Astrocyte (in vitro differentiated cells and primary cell): ENCODE measurements at regions not wholly inside any gene's neighbourhood (a gene's known extent, or its start where the extent isn't known, plus 50 kb on each side); places are given as distances from the start of the nearest gene placed in this dataset.

ENCODE experiments used
- DNase-seq: peaks from one replicate; pipeline ENCODE4 v3.0.0-alpha.2; 2010; ENCODE audit warnings: low read depth
- FAIRE-seq: peaks from 2 replicates; lab custom pipeline; 2011; peaks lifted over from hg19 to GRCh38; lab: Jason Lieb, UNC
- H2AFZ ChIP-seq: 2 replicates; pipeline ENCODE4 v1.6.0; 2012; ENCODE audit warnings: low read depth, low read length, inconsistent platforms
- H3K27ac ChIP-seq: 2 replicates; pipeline ENCODE4 v1.5.1; 2011; ENCODE audit warnings: low read depth, low read length, inconsistent platforms
- H3K27me3 ChIP-seq: 2 replicates; pipeline ENCODE4 v1.6.0; 2011; ENCODE audit warnings: low read length, inconsistent platforms; ENCODE audit not compliant: insufficient read depth
- H3K36me3 ChIP-seq: 2 replicates; pipeline ENCODE4 v1.5.1; 2011; ENCODE audit warnings: low read length, inconsistent platforms; ENCODE audit not compliant: insufficient read depth
- H3K4me1 ChIP-seq: 2 replicates; pipeline ENCODE4 v1.5.1; 2011; ENCODE audit warnings: low read length, inconsistent platforms; ENCODE audit not compliant: insufficient read depth
- H3K4me2 ChIP-seq: 2 replicates; pipeline ENCODE4 v1.6.0; 2012; ENCODE audit warnings: low read length, inconsistent platforms
- H3K4me3 ChIP-seq: 2 replicates; pipeline ENCODE4 v1.5.1; 2011; ENCODE audit warnings: low read depth, mild to moderate bottlenecking, low read length, inconsistent platforms; ENCODE audit not compliant: insufficient read depth
- H3K79me2 ChIP-seq: 2 replicates; pipeline ENCODE4 v1.6.0; 2012; ENCODE audit warnings: mild to moderate bottlenecking, low read length, inconsistent platforms; ENCODE audit not compliant: insufficient read depth
- H3K9ac ChIP-seq: 2 replicates; pipeline ENCODE4 v1.6.0; 2012; ENCODE audit warnings: mild to moderate bottlenecking, low read length, inconsistent platforms
- H3K9me3 ChIP-seq: 2 replicates; pipeline ENCODE4 v1.5.1; 2012; ENCODE audit warnings: low read depth, mild to moderate bottlenecking, low read length, inconsistent platforms; ENCODE audit not compliant: insufficient read depth
- H4K20me1 ChIP-seq: 2 replicates; pipeline ENCODE4 v1.6.0; 2012; ENCODE audit warnings: low read length, inconsistent platforms; ENCODE audit not compliant: insufficient read depth
- H3K27ac Mint-ChIP-seq: one replicate; pipeline ENCODE4 v1.8.0; 2021; ENCODE audit warnings: mild to moderate bottlenecking, mixed read lengths; ENCODE audit not compliant: unreplicated experiment
- H3K27me3 Mint-ChIP-seq: one replicate; pipeline ENCODE4 v1.8.0; 2021; ENCODE audit warnings: low read depth, mixed read lengths; ENCODE audit not compliant: unreplicated experiment
- H3K36me3 Mint-ChIP-seq: one replicate; pipeline ENCODE4 v1.8.0; 2021; ENCODE audit warnings: low read depth, mixed read lengths; ENCODE audit not compliant: unreplicated experiment
- H3K4me1 Mint-ChIP-seq: one replicate; pipeline ENCODE4 v1.8.0; 2021; ENCODE audit warnings: low read depth, mixed read lengths; ENCODE audit not compliant: unreplicated experiment
- H3K4me3 Mint-ChIP-seq: one replicate; pipeline ENCODE4 v1.8.0; 2021; ENCODE audit warnings: mild to moderate bottlenecking, moderate library complexity, mixed read lengths; ENCODE audit not compliant: unreplicated experiment
- H3K9me3 Mint-ChIP-seq: one replicate; pipeline ENCODE4 v1.8.0; 2021; ENCODE audit warnings: mild to moderate bottlenecking, mixed read lengths; ENCODE audit not compliant: unreplicated experiment
- EZH2 ChIP-seq: IDR thresholded peaks from 2 replicates; pipeline ENCODE4 v1.6.1; 2012; ENCODE audit warnings: mild to moderate bottlenecking, low read length, inconsistent platforms; ENCODE audit not compliant: insufficient read depth
- TF ChIP-seq, protein P1 (sequence below): IDR thresholded peaks from 2 replicates; pipeline ENCODE4 v1.5.1; 2011; ENCODE audit warnings: low read depth, mild to moderate bottlenecking, inconsistent platforms, low read length, moderate library complexity; ENCODE audit not compliant: insufficient read depth

DNA sequence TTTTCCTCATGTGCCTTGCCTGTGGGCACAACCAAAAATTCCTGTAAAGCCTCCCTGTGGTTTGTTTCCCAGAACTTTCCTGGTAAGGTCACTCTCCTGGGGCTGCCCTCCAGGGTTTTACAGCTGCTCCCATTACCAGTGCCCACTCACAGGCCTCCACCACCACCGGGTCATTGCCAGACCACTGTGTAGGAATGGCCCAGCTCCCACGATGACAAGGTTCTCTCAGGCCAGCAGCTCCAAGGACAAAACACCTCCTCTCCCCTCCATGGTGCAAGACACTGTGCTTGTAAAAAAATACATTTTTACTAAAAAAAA is 96.1 kb upstream of the AKIP1 start:
- H3K27ac Mint-ChIP-seq = no peak overlapping the region
- Histone ChIP-seq H3K36me3 (no peaks in the 10 kb centered on the region), H3K9me3 (no peaks in the 10 kb centered on the region), H3K9ac (peak overlapping the region; percentile 47), H3K4me2 (peak overlapping the region; percentile 29), H4K20me1 (no peaks in the 10 kb centered on the region), H2AFZ (no peak overlapping the region), H3K79me2 (peaks cover 19% of the 10 kb centered on the region), H3K27ac (peak overlapping the region; percentile 67), H3K27me3 (no peaks in the 10 kb centered on the region), H3K4me1 (peaks cover 38% of the 10 kb centered on the region), H3K4me3 (no peak overlapping the region)
- no peaks in the 10 kb centered on the region for H3K36me3 Mint-ChIP-seq
- peaks cover 18% of the 10 kb centered on the region for H3K4me1 Mint-ChIP-seq
- H3K4me3 Mint-ChIP-seq = no peak overlapping the region
- no peaks in the 10 kb centered on the region for H3K27me3 Mint-ChIP-seq
- no peak for DNase-seq
- TF ChIP-seq, protein P1, sequence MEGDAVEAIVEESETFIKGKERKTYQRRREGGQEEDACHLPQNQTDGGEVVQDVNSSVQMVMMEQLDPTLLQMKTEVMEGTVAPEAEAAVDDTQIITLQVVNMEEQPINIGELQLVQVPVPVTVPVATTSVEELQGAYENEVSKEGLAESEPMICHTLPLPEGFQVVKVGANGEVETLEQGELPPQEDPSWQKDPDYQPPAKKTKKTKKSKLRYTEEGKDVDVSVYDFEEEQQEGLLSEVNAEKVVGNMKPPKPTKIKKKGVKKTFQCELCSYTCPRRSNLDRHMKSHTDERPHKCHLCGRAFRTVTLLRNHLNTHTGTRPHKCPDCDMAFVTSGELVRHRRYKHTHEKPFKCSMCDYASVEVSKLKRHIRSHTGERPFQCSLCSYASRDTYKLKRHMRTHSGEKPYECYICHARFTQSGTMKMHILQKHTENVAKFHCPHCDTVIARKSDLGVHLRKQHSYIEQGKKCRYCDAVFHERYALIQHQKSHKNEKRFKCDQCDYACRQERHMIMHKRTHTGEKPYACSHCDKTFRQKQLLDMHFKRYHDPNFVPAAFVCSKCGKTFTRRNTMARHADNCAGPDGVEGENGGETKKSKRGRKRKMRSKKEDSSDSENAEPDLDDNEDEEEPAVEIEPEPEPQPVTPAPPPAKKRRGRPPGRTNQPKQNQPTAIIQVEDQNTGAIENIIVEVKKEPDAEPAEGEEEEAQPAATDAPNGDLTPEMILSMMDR = no peak
- no peak for TF ChIP-seq EZH2
- no peak for FAIRE-seq
- no peaks in the 10 kb centered on the region for H3K9me3 Mint-ChIP-seq

DNA sequence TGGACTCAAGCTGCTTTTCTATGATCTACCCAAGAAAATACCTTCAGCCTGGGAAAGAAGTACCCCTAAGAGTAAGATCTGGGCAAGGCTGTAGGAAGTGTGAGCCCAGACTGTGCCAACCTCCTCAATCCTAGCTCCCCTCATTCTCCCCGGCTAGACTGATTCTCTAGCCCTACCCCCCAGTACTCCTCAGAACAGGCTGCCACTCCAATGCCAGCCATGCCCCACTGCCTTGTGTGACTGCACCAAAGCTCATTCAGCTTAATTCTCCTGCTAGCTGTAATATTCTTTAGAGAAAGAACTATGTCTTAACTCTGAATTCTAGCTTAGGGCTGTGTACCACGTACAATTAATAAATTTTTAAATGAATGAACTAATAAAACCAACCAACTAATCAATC is 92.6 kb upstream of the AKIP1 start:
- Mint-ChIP-seq H3K27ac (no peak overlapping the region), H3K27me3 (no peaks in the 10 kb centered on the region), H3K36me3 (peaks cover 5% of the 10 kb centered on the region), H3K4me3 (no peak overlapping the region), H3K9me3 (no peaks in the 10 kb centered on the region), H3K4me1 (peaks cover 2% of the 10 kb centered on the region)
- peaks cover 20% of the 10 kb centered on the region for H3K4me1 ChIP-seq
- no peak for TF ChIP-seq EZH2
- TF ChIP-seq, protein P1 = no peak
- no peaks in the 10 kb centered on the region for H4K20me1 ChIP-seq
- H3K79me2 ChIP-seq = no peaks in the 10 kb centered on the region
- H3K36me3 ChIP-seq = no peaks in the 10 kb centered on the region
- no peaks in the 10 kb centered on the region for H3K9me3 ChIP-seq
- H3K4me3 ChIP-seq = no peak overlapping the region
- FAIRE-seq (no peak), DNase-seq (no peak)
- H3K9ac ChIP-seq = no peak overlapping the region
- H3K27me3 ChIP-seq = no peaks in the 10 kb centered on the region
- H3K4me2 ChIP-seq = no peak overlapping the region
- H3K27ac ChIP-seq = no peak overlapping the region
- H2AFZ ChIP-seq = no peak overlapping the region

DNA sequence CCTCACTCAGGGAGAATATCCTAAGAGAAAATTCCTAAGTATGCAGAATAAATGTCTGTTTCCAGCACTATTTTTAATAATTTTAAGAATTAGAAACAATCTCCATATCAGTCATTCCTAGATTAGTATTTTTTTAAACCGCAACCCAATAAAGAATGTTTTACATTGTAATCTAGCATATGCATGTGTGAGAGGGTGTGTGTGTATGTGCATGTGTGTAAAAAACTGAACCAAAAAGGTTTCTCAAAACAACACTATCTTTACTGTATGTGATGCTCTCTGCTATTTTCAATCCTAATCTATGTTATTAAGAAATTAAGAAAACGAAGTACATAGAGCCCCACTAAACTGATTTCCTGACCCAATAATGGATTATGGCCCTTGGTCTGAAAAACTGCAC is 90.6 kb upstream of the AKIP1 start:
- no peaks in the 10 kb centered on the region for H3K9me3 ChIP-seq
- peaks cover under 1% of the 10 kb centered on the region for H3K4me1 ChIP-seq
- H3K4me1 Mint-ChIP-seq = peaks cover 2% of the 10 kb centered on the region
- no peaks in the 10 kb centered on the region for H4K20me1 ChIP-seq
- H3K4me2 ChIP-seq = no peak overlapping the region
- TF ChIP-seq EZH2 = no peak
- TF ChIP-seq, protein P1 = no peak
- H3K27me3 ChIP-seq = no peaks in the 10 kb centered on the region
- no peak overlapping the region for H3K27ac ChIP-seq
- FAIRE-seq (no peak), DNase-seq (no peak)
- no peaks in the 10 kb centered on the region for H3K36me3 ChIP-seq
- H3K9me3 Mint-ChIP-seq = no peaks in the 10 kb centered on the region
- no peaks in the 10 kb centered on the region for H3K27me3 Mint-ChIP-seq
- H3K27ac Mint-ChIP-seq = no peak overlapping the region
- peaks cover 5% of the 10 kb centered on the region for H3K36me3 Mint-ChIP-seq
- H3K4me3 ChIP-seq = no peak overlapping the region
- no peak overlapping the region for H3K9ac ChIP-seq
- H3K79me2 ChIP-seq = no peaks in the 10 kb centered on the region
- H3K4me3 Mint-ChIP-seq = no peak overlapping the region
- no peak overlapping the region for H2AFZ ChIP-seq
